ENCODE measurements at regions not wholly inside any gene's neighbourhood (a gene's known extent, or its start where the extent isn't known, plus 50 kb on each side); places are given as distances from the start of the nearest gene placed in this dataset.

DNA sequence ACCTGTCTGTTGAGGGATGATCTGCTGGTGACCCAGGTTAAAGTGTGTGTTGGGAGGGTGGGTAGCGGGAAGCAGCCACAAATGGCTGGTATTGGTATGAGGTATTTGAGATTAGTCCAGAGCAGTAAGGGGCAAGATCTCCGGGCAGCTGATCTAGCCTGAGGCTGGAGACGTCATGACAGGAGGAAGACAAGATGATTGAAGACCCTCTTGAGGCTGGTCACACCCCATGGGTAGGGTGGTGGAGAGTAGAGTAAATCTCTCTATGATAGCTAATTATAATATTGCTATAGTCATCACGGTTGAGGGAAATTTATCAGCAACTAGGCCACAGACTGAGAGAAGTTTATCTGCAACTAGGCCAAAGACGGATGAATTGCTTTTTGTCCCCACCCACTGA, 128.5 kb downstream of the CDCA7 start:
- TF ChIP-seq, protein P1, sequence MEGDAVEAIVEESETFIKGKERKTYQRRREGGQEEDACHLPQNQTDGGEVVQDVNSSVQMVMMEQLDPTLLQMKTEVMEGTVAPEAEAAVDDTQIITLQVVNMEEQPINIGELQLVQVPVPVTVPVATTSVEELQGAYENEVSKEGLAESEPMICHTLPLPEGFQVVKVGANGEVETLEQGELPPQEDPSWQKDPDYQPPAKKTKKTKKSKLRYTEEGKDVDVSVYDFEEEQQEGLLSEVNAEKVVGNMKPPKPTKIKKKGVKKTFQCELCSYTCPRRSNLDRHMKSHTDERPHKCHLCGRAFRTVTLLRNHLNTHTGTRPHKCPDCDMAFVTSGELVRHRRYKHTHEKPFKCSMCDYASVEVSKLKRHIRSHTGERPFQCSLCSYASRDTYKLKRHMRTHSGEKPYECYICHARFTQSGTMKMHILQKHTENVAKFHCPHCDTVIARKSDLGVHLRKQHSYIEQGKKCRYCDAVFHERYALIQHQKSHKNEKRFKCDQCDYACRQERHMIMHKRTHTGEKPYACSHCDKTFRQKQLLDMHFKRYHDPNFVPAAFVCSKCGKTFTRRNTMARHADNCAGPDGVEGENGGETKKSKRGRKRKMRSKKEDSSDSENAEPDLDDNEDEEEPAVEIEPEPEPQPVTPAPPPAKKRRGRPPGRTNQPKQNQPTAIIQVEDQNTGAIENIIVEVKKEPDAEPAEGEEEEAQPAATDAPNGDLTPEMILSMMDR (IDR thresholded peaks at IDR 0.05): no peak
- no peak for TF ChIP-seq POLR2AphosphoS5 (IDR thresholded peaks at IDR 0.05)
- no peak for TF ChIP-seq POLR2A (IDR thresholded peaks at IDR 0.05)
